SIG-M5 treated with dmso at 0.1 percent for 504 hours (cell line): ENCODE measurements at regions not wholly inside any gene's neighbourhood (a gene's known extent, or its start where the extent isn't known, plus 50 kb on each side); places are given as distances from the start of the nearest gene placed in this dataset.
"Not testable (repeated sequence)": the region's sequence is repeated elsewhere in the genome, so short reads cannot be mapped to it uniquely, and the experiment has no call there.

Source experiments
- DNase-seq: peaks from one replicate; lab custom pipeline; 2025; ENCODE audit not compliant: unreplicated experiment; lab: John Stamatoyannopoulos, UW

DNA sequence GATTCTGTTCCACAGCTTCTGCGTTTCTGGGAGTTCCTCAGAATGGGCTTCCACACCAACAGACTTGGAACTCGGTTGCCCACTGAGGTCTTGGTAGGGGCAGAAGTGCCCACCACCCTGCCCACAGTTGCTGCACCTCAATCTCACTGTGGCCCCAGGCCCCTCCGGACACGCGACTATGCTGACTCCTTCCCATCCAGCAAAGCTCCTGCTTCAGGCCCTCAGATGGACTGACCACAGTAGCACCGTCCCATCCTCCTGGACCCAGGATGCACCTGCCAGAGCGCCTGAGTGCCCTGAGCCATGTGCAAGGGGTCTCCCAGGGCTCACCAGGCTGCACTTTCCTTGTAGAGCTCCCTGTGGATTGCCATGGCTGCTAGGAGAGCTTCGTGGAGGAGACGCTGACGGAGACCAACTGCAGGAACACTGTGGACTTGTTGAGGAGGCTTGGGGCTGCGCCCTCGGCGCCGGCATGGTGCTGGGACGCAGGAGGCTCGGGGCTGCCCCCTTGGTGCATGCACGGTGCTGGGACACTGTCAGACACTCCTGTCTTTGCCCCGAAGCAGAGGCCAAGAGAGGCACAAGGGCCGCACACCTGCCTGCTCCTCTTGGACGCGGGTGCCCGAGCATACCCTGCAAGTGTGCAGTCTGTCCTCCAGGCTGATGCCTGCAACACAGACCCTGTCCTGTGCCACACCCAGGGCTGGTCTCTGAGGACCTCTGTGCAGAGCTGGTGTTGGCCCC is 201.3 kb downstream of the LIPI start:
- DNase-seq = not testable (repeated sequence)

DNA sequence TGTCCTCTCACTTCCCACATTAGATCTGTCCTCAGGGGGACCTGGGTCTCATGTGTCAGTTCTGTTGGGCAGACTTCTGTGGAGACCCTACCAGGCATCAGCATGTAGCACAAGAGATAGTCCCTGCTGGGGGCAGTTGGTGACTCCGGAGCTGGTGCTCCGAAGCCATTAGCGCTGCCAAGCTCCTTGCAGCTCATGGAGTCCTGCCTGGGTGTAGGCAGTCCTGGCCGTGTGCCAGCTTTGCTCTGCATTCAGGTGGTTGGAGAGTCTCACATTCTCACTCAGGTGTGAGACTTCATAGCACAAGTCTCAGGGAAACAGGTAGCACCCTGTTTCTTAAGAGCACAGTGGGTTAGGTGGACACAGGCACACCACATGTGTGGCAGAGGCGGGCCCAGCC is 202.3 kb downstream of the LIPI start:
- not testable (repeated sequence) for DNase-seq

DNA sequence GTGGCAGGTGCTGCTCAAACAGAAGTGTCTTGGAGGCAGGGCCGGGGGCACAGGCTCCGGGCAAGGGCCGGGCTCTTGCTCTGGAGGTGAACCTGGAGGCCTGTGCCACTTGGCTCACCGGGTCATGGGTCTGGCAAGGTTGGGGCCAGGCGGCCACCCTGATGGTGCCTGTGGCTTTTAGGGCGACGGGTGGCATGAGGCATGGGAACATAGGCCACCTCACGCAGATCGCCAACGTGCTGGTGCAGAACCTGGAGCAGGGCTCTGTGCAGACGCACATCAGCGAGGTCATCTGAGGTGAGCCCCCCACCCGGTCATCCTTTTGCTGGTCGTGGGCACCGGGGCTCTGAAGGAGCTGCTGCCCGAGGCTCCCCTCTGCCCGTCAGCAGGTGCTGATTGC is 202.7 kb downstream of the LIPI start:
- DNase-seq = not testable (repeated sequence)

DNA sequence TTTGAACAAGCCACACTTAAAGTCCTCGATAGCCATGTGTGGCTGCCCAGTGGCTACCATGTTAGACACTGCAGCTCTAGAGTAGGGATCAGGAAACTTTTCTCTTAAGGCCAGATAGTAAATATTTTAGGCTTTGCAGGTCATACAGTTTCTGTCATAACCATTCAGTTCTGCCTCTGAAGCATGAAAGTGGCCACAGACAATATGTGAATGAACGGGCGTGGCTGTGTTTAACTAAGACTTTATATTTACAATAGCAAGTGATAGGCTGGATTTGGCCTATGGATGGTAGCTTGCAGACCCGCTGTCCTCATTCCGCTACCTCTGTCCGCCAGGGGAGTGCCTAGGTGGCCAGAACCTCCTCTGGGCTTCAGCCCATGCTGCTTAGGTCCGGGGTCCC is 204.6 kb downstream of the LIPI start:
- not testable (repeated sequence) for DNase-seq

DNA sequence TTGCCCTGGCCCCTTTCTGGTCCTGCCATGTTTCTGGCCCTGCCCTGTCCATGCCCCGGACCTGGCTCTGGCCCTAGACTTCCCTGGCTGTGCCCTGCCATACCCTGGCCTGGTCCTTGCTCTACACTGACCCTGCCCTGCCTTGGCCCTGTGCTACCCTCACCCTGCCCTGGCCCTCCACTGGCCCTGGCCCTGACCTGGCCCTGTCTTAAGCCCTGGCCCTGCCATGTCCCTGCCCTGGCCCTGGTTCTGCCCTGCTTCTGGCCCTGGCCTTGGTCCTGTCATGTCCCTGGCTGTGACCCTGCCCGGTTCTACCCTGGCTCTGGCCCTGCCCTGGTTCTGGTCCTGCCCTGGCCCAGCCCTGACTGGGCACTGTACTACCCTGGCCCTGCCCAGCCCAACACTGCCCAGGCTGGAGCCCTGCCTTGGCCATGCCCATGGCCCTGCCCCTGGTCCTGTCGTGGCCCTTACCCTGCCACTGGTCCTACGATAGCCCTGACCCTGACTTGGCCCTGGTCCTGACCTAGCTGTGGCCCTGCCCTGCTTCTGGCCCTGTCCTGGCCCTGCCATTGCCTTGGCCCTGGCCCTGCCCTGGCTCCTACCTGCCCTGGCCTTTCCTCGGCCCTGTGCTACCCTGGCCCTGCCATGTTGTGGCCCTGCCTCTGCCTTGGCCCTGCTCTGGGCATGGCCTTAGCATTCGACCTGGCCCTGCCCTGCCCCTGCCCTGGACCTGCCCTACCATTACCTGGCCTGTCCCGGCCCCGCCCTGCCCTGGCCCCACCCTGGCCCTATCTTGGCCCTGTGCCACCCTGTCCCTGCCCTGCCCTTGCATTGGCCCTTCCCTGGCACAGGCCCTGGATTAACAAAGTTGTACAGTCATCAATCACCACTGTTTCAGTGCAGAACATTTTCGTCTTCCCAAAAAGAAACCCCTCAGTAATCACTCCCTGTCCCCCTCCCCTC is 223.5 kb downstream of the LIPI start:
- DNase-seq = not testable (repeated sequence)

DNA sequence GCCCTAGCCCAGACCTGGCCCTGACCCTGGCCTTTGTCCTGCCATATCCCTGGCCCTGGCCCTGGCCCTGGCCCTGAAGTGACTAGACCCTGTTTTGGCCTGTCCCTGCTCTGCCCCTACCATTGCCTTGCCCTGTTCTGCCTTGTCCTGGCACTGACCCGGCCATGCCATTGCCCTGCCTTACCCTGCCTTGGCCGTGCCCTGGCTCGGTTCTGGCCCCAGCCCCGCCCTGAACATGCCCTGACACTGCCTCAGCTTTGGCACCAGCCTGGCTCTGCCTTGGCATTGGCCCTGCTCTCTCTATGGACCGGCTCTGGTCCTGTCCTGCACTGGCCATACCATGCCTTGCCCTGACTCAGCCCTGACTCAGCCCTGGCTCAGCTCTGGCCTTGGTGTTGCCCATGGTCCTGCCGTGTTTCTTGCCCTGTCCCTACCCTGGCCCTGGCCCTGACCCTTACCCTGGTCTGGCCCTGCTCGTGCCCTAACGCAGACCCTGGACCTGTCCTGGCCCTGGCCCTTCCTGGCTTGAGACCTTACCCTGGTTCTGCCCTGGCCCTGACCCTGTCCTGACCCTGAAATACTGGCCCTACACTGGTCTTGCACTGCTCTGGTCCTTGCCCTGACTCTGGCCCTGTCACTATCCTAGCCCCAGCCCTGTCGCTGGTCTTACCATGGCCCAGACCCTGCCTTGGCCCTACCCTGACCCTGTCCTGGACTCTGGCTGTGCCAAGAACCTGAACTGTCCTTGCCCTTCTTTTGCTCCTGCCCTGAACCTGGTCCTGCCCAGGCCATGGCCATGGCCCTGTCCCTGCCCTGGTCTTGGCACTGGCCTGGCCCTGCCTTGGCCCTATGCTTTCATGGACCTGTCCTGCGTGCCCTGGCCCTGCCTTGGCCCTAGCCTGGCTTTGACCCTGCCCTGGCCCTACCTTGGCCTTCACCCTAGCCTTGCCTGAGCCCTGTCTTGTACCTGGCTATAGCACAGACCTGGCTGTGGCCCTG is 224.6 kb downstream of the LIPI start:
- not testable (repeated sequence) for DNase-seq

DNA sequence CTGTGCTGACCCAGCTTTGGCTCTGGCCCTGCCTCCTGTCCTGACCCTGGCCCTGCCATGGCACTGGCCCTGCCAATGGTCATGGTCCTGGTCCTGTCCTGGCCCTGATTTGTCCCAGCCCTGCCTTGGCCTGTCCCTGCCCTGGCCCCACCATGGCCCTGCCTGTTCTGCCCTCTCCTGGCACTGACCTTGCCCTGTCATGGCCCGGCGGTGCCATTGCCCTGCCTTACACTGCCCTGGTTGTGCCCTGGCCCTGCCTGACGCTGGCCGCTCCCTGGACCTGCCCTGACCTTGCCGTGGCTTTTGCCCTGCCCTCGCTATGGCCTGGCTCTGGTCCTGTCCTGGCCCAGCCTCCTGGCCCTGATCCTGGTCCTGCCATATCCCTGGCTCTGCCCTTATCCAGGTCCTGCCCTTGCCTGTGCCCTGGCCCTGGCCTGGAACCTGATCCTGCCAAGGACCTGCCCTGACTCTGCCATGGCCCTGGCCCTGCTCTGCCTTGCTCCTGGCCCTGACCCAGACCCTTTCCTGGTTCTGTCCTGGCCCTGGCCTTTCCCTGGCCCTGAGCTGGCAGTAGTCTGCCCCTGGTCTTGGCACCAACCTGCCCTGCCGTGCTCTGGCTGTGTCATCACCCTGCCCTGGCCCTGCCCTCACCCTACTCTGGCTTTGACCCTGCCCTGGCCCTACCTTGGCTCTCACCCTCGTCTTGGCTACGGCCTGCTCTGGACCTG is 225.5 kb downstream of the LIPI start:
- not testable (repeated sequence) for DNase-seq

DNA sequence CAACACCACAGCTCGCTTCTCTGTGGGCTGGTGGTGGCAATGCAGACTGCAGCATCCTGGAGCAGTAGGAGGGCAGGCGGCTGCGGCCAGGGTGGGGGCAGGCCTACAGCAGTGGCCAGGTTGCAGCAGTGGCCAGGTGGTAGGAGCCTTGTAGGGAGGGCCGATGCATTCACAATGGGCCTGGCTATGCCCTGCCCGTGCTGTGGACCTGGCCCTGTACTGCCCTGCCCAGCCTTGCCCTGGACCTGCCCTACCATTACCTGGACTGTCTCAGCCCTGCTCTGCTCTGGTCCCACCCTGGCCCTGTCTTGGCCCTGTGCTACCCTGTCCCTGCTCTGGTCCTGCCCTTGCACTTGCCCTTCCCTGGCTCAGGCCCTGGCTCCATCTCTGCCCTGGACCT is 226.0 kb downstream of the LIPI start:
- not testable (repeated sequence) for DNase-seq

DNA sequence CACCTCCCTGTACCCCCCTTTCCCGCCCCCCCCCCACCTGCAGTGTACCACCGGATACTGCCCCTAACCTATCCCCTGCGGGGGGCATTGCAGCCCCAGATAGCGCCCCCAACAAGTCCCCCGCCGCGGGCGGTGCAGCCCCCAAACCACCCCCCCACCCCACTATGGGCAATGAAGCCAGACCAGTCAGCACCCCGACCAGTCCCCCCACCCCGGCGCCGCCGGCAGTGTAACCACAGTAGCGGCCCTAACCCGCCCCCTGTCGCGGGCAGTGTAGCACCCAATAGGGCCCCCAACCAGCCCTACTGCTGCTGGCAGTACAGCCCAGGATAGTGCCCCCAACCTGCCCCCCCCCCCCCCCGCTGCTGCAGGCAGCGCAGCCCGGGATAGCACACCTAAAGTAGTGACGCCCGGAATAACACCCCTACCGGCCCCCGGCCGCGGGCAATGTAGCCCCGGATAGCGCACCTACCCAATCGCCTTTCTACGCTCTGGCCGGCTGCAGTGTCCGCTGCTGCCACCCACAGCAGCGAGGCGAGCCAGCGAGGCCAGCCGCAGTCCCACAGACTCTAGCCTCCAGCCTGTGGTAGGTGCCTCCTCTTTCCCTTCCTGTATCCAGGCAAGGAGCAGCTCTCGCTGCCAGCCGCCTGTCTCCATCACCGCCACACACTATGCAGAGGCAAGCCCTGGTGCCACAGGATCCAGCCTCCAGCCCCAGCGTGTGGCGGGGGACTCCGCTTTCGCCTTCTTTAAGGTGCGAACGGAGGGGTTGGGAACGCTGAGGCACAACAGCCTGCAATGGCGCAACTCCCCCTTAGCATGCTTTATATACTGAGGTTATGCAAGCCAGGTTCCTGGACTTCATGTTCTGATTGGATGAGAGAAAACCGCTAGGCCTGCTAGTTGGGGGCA is 229.3 kb downstream of the LIPI start:
- DNase-seq = not testable (repeated sequence)

DNA sequence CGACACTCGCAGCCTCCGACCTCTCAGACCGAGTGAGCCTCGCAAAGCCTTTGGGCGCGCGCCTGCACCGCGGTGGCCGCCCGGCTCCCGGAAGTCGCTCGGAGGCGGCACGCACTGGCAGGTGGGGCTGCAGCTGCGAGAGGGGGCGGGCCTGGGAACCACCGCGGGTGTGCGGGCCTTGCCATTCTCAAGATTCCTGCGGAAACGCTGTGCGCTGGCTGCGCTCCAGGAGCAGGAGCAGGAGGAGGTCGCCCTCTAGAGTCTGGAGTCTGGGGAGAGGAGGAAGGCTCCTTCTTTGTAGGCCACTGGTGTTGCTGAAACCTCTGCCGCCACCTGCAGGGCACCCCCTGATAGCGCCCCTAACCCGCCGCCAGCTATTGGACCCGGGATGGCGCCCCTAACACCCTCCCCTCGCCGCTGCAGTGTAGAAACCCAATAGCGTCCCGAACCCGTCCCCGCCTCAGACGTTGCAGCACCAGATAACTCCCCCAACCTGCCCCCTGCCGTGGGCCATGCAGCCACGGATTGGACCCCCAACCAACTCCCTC is 230.6 kb downstream of the LIPI start:
- DNase-seq = not testable (repeated sequence)

DNA sequence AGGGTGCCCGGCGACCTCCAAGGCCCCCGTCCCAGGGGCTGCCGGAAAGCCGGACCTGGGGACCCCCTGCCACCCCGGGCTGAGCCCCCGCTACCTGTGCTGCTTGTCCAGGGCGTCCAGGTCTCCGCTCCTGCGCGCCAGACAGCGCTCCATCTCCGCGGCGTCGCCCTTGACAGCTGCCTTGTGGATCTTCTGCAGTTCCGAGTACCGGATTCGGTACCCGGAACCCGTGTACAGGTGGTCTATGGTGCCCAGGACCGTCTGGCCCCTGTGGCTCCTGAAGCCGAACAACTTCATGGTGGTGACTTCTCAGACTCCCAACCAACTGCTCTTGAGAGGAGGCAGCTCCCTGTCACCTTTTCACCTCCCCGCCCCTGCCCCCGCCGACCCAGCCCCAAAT is 231.1 kb downstream of the LIPI start:
- DNase-seq = not testable (repeated sequence)

DNA sequence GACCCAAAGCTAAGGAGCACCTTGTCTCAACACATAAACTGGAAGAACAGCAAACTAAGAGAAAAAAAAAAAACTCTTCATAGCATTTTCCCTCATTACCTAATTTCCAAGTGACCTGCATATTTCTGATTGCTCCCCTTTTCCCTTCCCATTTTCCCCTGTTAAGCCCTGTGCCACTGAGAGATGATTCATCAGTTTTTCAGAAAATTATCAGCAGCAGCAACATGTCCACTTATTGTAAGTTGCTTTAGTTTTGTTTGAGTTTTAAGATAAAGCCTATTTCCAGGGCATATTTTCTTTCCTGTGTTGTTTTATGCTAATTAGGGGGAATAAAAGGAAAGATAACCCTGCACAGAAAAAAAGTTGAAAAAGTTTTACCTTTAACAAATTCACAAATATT is 236.2 kb downstream of the LIPI start:
- not testable (repeated sequence) for DNase-seq

DNA sequence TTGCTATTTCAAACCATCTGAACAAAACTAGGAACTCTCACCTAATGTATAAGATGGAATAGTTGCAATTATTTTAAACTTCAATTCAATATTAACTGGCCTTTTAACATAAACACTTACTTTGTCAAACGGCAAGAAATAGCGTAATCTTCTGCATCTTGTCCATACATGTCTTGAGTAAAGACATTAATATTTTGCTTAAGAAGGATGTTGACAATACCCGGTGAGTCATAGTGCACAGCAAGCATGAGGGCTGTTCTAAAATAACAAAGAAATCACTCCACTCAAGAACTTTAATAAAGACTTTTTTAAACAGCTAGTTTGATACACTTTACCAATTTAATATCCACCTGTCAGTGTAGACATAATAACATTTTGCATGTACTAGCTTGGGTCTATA is 240.9 kb downstream of the LIPI start:
- not testable (repeated sequence) for DNase-seq

DNA sequence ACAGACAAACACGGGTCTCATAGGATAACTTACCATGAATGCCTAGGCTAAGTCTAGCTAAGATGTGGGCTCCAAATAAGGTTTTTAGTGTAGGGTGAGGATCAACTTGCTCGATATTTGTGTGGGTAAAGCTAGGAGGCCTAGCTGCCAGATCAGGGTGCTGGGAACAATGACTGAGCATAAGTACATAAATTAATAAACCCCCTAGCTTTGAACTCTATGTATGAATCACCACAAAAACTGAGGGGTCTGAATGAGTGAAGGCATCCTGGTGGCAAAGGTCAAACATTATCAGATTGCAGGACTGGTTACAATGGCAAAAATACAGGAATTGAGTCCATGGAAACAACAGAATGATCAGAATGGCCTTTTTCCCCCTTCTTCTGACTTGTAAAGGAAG is 241.8 kb downstream of the LIPI start:
- DNase-seq = not testable (repeated sequence)

DNA sequence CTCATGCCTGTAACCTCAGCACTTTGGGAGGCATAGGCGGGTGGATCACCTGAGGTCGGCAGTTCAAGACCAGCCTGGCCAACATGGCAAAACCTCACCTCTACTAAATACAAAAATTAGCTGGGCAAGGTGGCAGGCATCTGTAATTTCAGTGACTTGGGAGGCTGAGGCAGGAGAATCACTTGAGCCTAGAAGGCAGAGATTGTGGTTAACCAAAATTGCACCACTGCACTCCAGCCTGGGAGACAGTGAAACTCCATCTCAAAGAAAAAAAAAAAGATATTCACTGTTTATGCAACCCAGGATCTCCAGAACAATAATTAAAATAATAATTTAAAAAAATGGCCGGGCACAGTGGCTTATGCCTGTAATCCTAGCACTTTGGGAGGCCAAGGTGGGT is 247.5 kb downstream of the LIPI start:
- DNase-seq = peak; percentile 7

DNA sequence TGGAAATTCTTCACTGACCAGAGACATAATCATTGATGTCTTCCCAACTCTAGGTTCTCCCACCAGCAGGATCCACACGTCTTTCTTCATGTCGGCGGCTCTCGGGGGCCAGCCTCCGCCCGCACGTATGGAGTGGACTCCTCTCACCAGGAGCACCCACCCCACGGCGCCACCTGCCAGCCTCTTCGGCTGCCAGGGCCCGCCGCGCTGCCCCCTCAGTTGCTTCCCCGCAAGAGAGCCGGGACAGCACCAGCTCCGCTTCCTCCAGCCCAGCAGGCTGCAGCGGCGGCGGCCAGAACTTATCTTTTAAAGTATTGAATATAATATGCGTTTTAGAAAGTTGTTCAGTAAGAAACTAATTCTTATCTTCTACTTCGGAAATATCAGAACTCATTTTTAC is 273.5 kb downstream of the LIPI start:
- DNase-seq = no peak

DNA sequence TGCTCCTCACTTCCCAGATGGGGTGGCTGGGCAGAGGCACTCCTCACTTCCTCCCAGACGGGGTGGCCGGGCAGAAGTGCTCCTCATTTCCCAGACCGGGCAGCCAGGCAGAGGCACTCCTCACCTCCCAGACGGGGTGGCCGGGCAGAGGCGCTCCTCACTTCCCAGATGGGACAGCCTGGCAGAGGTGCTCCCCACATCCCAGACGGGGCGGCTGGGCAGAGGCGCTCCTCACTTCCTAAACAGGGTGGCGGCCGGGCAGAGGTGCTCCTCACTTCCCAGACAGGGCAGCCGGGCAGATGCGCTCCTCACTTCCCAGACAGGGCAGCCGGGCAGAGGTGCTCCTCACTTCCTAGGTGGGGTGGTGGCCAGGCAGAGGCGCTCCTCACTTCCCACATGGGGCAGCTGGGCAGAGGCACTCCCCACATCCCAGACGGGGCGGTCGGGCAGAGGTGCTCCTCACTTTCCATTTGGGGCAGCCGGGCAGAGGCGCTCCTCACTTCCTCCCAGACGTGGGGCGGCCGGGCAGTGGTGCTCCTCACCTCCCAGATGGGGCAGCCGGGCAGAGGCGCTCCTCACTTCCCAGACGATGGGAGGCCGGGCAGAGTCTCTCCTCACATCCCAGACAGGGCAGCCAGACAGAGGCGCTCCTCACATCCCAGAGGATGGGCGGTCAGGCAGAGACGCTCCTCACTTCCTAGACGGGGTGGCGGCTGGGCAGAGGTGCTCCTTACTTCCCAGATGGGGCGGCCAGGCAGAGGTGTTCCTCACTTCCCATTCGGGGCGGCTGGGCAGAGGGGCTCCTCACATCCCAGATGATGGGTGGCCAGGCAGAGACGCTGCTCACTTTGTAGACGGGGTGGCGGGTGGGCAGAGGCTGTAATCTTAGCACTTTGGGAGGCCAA is 274.5 kb downstream of the LIPI start:
- DNase-seq = not testable (repeated sequence)
